ENCODE measurements at regions not wholly inside any gene's neighbourhood (a gene's known extent, or its start where the extent isn't known, plus 50 kb on each side); places are given as distances from the start of the nearest gene placed in this dataset.

- peak in 1 of 2 experiments; percentile 64 for DNase-seq (ENCODE audit: low read depth in 1 of 2, low spot score in 1 of 2)
- Histone ChIP-seq H3K27ac (replicated peaks) (peak overlapping the region; percentile 9), H3K4me3 (replicated peaks; ENCODE audit: insufficient read depth, low read length) (no peak overlapping the region), H3K27me3 (ENCODE audit: insufficient read depth, poor library complexity, severe bottlenecking) (no peaks in the 10 kb centered on the region)
- TF ChIP-seq REST (IDR thresholded peaks at IDR 0.05; ENCODE audit: insufficient replicate concordance, low read depth) (no peak), SPI1 (IDR thresholded peaks at IDR 0.05; ENCODE audit: borderline replicate concordance, low read depth) (no peak), CTCF (IDR thresholded peaks at IDR 0.05; ENCODE audit: insufficient read depth, low read length) (peak; percentile 49), GABPA (IDR thresholded peaks at IDR 0.05; ENCODE audit: low read depth) (no peak), POLR2AphosphoS5 (IDR thresholded peaks at IDR 0.05; ENCODE audit: low read depth) (no peak)
Measured at GRCh38 chr5:96336351-96336985, 96.6 kb downstream of the PCSK1 start.

- H3K27me3 ChIP-seq (ENCODE audit: insufficient read depth, poor library complexity, severe bottlenecking), result no peaks in the 10 kb centered on the region
- H3K4me3 ChIP-seq (replicated peaks; ENCODE audit: insufficient read depth, low read length), result no peak overlapping the region
- DNase-seq (ENCODE audit: low read depth in 1 of 2, low spot score in 1 of 2), result no peak
- H3K27ac ChIP-seq (replicated peaks), result peak overlapping the region; percentile 9
- TF ChIP-seq POLR2AphosphoS5 (IDR thresholded peaks at IDR 0.05; ENCODE audit: low read depth), result no peak
- no peak for TF ChIP-seq REST (IDR thresholded peaks at IDR 0.05; ENCODE audit: insufficient replicate concordance, low read depth)
- TF ChIP-seq GABPA (IDR thresholded peaks at IDR 0.05; ENCODE audit: low read depth), result no peak
- no peak for TF ChIP-seq SPI1 (IDR thresholded peaks at IDR 0.05; ENCODE audit: borderline replicate concordance, low read depth)
- TF ChIP-seq CTCF (IDR thresholded peaks at IDR 0.05; ENCODE audit: insufficient read depth, low read length), result no peak
Measured at GRCh38 chr5:96335873-96336272, 97.2 kb downstream of the PCSK1 start.

- TF ChIP-seq REST (IDR thresholded peaks at IDR 0.05; ENCODE audit: insufficient replicate concordance, low read depth) (no peak), POLR2AphosphoS5 (IDR thresholded peaks at IDR 0.05; ENCODE audit: low read depth) (no peak), GABPA (IDR thresholded peaks at IDR 0.05; ENCODE audit: low read depth) (no peak), CTCF (IDR thresholded peaks at IDR 0.05; ENCODE audit: insufficient read depth, low read length) (no peak), SPI1 (IDR thresholded peaks at IDR 0.05; ENCODE audit: borderline replicate concordance, low read depth) (no peak)
- Histone ChIP-seq H3K27ac (replicated peaks) (no peak overlapping the region), H3K4me3 (replicated peaks; ENCODE audit: insufficient read depth, low read length) (no peak overlapping the region)
Measured at GRCh38 chr5:96333391-96333790, 99.7 kb downstream of the PCSK1 start.

More at GRCh38 chr5:96333391-96333790, 99.7 kb downstream of the PCSK1 start:
- DNase-seq (ENCODE audit: low read depth in 1 of 2, low spot score in 1 of 2), result no peak
- no peaks in the 10 kb centered on the region for H3K27me3 ChIP-seq (ENCODE audit: insufficient read depth, poor library complexity, severe bottlenecking)
